RPMI7951 (cell line): ENCODE measurements at regions not wholly inside any gene's neighbourhood (a gene's known extent, or its start where the extent isn't known, plus 50 kb on each side); places are given as distances from the start of the nearest gene placed in this dataset.

ENCODE experiments used
- DNase-seq: peaks from one replicate; pipeline ENCODE4 v3.0.0-alpha.2; 2012; ENCODE audit warnings: low read depth

- DNase-seq, result no peak
These were observed 52.6 kb upstream of the ASB17 start for GRCh38 chr1:75984781-75985180.

- peak; percentile 28 for DNase-seq
These were observed 53.6 kb upstream of the ASB17 start for GRCh38 chr1:75985827-75986226.

GRCh38 chr1:75986478-75986877 lies 54.3 kb upstream of the ASB17 start:
- DNase-seq, result no peak

DNA sequence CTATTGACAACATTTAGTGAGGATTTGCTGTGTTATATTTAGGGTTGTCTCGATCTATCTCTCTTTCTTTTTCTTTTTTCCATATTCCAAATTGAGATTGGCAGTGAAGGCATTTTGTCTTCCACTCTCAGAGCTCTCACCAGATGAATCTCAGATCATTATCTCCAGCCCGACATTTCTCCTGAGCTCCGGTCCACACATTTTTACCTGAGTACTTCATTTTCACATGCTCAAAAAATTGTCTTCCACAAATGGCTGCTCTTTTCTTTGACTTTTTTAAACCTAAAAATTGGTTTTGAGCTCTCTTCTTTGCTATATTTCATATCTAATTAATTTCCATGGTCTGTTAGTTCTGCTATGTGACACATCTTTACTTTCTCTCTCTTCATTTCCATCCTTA lies 56.9 kb upstream of the ASB17 start:
- DNase-seq, result no peak

DNA sequence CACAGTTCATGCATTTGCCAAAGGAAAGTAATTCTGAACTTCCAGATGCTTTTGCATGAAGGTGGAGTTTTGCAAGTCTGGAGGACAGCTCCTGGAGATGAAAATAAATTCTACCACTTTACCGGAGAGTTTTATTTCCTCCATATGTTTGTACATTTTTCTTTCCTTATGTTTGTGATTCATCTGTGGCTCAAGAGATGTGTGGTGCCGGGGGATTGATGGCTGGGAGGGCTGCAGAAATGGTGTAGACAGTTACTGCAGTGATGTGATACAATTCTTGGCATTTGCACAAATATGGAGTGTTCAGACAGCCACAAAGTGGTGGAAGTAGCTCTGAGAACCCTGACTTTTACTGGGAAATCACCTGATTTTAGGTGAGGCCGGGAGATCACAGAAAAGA lies 58.5 kb upstream of the ASB17 start:
- DNase-seq, result no peak

GRCh38 chr1:75991497-75992114 lies 59.4 kb upstream of the ASB17 start:
- peak; percentile 79 for DNase-seq

DNA sequence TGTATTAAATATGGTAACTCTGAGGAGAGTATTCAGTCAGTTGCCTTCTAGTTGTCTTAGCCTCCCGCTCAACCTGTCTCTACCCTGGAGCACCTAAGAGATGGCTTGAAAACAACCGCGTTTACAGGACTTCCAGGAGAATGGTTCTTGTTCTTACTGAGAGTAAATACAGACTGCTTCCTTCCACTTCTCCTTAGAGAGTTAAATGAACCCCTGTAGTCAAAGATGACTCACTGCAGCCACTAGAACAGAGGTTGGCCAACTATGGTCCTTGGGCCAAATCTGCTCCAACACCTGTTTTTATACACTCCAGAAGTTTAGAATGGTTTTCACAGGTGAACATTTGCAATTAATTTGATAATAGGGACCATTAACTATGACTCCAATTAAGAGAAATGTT lies 60.1 kb upstream of the ASB17 start:
- DNase-seq, result no peak

- DNase-seq, result no peak
These were observed 61.5 kb upstream of the ASB17 start for GRCh38 chr1:75993661-75994060.

DNA sequence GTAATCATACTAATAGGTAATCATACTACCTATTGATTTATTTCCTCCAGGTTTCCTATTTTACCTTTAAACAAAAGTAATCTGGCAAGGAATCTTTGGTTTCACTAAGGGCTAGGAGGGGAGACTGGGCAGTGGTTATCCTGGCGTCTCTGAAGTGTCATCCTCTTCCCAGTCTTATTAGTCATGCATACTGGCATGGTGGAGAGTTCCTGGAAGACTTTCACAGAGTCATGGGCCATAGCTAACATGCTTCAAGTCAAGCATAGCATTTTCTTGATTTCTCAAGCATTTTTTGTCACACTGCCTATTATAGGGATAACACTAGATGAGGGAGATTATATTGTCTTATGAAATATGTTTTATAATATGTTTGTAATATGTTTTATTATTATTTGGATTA lies 64.0 kb upstream of the ASB17 start:
- DNase-seq, result peak; percentile 40

DNA sequence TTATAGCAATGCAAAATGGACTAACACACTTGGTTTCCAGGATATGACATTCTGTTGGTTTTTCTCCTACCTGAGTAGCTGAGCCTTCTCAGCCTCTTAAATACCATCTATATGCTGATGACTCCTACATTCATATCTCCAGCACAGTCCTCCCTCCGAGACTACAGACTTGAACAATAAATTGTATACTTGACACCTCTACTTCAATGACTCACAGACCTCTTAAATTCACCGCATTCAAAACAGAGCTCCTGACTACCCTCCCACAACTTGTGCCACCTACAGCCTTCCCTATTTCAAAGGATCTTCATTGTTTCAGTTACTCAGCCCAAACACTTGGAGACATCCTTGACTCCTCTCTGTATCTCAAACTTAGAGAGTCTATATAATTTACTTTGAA lies 66.8 kb upstream of the ASB17 start:
- no peak for DNase-seq

- DNase-seq, result no peak
These were observed 70.6 kb upstream of the ST6GALNAC3 start for GRCh38 chr1:76003946-76004345.

- no peak for DNase-seq
These were observed 68.8 kb upstream of the ST6GALNAC3 start for GRCh38 chr1:76005765-76006164.

GRCh38 chr1:76006234-76006633 lies 68.3 kb upstream of the ST6GALNAC3 start:
- DNase-seq, result peak; percentile 50

DNA sequence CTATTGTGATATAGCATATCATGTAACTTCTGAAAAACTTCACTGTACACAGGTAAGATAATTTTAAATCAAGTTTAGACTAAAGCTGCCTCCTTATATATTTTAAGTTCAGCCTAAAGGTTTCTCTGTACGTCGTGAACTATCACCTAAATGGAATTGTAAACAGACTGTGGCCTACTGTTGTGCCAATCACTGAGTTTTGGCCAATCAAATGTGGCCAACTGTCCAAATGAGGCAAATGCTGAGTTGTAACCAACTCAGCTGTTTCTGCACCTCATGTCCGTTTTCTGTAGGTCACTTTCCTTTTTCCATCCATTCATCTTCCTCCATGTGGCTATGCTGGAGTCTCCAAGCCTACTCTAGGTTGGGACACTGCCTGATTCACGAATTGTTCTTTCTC lies 63.7 kb upstream of the ST6GALNAC3 start:
- no peak for DNase-seq

DNA sequence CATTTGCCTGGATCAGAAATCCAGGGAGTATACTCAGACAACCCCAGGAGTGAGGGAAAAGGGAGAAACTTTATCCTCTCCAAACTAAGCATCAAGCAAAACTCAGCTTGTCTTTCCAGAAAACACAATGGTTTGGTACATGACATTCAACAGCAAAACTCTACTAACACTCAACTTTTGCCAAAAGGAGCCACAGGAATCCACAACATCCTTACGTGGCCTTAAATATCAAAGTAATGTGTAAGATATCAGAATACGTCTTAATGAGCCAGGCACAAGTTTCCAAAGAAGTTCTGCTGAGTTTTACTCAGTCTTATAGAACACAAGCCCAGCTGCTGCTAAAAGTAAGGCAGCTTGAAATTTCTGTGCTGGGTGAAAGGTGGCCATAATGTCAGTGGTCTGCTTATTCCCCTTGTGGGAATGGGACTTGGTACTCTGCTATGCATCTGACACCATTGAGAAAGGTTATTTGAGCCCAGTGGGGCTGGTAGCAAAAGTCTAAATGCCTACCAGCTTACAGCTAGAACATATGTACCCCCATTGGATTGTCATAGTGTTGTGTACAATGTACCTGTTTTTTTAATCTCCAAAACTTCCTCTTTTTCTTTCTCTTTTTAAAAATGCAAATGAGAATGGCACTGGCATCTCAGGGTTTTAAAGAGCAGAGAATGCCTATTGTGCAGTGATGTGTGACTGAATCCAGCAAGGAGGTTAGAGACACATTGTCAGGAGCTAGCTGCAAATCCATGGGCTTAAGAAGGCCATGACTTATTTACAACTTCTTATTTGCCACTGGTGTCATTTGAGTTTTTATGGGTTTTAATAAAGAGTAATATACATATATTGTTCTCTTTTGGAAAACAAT lies 62.0 kb upstream of the ST6GALNAC3 start:
- no peak for DNase-seq

DNA sequence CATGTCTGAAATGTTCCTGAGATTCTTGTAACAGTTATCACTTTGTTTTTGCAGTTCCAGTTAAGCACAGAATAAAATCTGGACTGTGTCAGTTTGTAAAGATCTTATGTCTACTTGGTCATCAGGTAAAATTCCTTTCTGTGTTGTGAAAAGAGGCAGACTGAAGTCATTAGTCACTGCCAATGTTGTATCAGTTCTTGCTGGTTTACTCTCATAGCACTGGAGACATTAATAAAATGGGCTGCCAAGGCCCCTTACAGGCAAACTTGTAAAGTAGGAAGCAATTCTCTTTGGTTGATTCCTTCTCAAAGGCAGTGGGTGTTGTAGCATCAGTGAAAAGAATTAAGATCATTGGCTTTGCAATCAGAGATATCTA lies 61.4 kb upstream of the ST6GALNAC3 start:
- no peak for DNase-seq

GRCh38 chr1:76015478-76016103 lies 59.0 kb upstream of the ST6GALNAC3 start:
- no peak for DNase-seq

DNA sequence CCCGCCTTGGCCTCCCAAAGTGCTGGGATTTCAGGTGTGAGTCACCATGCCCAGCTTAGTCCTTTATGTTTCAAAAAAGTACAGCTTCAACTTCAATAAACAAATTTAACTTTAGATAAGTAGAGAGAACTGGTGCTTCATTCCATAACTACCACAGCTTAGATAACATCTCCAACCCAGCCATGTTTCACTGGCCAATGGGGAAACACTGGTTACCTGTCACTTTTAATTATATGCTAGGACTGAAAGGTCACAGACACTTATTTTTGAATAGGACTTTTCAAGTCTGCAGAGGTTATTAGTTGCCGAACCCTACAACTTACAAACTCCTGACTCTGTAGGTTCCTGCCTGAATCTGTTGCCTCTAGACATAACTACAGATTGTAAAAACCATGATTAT lies 56.5 kb upstream of the ST6GALNAC3 start:
- DNase-seq, result no peak

DNA sequence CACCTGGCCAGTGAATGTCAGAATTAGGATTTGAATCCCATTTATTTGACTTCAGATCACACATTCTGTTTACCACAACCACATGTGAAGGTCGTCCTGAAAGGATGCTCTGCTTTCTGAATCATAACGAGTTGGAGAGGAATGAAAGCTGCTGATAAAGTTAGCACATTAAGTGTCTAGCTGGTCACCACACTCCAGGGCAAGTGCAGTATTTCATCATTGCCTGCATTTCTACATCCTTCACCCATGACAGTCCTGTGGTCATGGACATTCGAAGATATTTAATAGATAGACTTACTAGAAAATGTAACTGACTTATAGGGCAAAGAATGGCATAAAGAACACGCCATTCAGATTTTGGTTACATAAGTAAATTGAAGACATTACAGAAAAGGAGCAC lies 52.7 kb upstream of the ST6GALNAC3 start:
- DNase-seq, result no peak

DNA sequence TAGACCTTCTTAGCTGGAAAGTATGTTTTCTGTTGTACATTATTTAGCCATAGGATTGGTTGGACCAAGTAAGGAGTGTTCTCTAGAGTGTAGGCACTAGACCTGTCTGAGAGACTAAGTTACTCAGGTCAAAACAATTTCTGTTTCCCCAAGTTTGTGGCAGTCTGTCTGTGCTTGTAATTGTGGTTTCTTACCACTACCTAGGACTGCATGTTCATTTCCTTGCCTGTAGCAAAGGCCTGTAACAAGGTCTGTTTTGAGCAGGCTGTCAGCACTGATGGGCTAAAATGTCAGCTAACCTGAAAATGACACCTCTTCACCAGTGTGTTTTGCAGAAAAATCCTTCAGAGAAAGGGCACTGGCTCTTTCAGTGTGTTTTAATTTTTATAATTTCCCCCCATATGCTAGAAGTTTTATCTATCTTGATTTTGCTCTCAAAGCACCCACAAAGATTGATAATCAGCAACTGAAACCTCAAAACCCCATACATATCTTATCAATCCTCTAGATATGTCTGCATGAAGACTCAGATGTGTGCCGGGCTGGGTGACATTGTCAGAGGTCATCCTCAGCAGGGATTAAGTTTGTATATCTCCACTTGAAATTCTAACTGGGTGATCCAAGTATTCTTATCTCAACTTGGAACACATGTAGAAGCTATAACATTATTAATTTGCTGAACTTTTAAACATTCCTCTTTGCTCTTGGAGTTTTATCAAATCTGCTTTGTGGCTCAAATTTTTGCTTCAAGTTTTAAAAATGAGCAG lies 50.7 kb upstream of the ST6GALNAC3 start:
- peak; percentile 38 for DNase-seq
